ENCODE measurements at regions not wholly inside any gene's neighbourhood (a gene's known extent, or its start where the extent isn't known, plus 50 kb on each side); places are given as distances from the start of the nearest gene placed in this dataset.
"Not testable (repeated sequence)": the region's sequence is repeated elsewhere in the genome, so short reads cannot be mapped to it uniquely, and the experiment has no call there.

DNA sequence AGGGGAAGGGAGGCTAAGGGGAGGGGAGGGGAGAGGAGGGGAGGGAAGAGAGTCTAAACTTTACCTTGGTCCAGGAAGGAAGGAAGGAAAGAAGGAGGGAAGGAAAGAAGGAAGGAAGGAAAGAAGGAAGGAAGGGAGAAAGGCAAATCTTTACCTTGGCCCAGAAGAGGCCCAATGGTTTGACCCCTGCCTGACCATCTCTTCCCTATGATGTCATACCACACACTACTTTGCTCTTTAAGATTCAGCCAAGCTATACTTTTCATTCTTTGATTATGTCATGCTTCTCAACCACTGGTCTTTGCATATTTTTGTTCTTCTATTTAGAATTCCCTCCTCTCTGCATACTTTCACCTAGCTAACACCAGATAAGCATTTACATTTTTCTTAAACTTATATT, 1077.5 kb downstream of the PCDH9 start:
- no peak for DNase-seq (ENCODE audit: low read depth)

DNA sequence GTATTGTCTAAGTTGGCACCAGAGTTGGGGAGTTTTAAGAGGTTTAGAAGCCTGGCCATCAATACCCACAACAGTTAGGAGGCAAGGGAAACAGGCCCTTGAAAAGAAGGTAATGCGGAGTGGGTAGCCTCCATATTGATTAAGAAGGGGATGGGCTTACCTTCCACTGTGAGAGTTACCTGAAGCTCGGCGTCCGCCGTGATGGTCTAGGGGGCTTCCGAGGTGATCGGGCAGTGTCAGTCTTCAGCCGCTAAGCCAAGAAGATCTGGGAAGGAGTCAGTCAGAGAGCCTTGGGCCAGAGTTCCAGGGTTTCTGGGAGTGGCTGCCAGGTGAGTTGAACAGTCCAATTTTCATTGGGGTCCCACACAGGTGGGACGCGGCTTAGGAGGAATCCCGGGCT, 1085.8 kb downstream of the PCDH9 start:
- not testable (repeated sequence) for DNase-seq (ENCODE audit: low read depth)

DNA sequence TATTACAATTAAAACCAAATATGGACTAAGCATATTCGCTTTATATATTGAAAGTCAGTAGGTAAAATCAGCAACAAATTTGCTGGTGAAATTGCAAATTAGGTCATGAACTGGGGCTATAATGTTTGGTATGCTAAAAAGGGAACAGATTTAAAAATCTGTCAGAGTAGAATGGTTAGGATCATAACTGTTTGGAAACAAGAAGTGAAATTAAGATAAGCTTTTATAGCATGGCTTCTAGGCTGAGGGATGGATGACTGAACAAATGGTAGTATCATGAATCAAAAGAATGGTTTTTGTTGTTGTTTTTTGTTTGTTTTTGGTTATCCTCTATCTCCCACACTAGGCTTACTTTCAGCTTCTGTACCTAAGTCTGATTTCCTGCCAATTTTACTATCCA, 1090.4 kb downstream of the PCDH9 start:
- DNase-seq (ENCODE audit: low read depth), result no peak

DNA sequence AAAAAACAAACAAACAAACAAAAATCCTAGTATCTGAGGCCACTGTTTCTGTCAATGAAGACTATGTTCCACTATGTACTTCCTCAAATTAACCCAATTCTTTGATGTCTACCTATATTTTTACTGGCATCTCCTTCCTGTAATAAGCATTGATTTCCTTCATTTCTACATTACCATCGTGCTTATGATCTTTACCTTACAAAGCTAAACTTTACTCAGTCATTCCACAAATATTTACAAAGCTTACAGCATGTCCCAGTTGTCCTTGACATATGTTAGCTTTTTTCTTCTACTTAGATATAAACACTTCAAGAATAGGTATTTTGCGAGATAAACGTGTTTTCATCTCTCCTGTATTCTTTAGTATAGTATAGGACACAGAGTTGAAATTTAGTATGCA, 1090.9 kb downstream of the PCDH9 start:
- DNase-seq (ENCODE audit: low read depth), result no peak

DNA sequence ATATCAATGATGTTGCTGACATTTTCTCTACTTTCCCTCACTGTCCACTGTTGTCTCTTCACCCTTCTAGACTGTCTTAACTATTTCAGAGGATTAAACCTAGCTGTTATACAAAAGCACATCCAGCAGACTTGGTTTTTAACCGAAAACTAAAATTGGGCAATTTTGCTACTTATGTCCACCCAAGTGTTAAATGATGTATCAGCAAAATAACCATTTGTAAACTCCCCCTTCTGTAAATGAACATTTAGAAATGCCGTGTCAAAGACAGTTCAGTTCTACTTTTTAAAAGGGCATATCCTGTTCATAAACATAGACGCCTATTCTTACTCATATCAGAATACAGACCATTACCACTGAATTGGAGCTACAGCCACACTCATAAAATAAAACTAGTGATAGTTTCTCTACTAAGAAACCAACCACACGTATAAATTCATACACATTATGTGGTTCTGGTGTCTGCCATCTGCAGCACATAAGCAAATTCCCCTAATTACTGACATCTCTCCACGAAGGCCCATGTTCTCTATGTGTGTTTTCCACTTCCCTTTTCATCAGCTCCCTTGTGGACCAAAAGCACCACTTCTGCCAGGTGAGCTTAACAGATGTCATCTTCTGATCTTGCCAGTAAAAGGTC, 1091.8 kb downstream of the PCDH9 start:
- DNase-seq (ENCODE audit: low read depth), result no peak

DNA sequence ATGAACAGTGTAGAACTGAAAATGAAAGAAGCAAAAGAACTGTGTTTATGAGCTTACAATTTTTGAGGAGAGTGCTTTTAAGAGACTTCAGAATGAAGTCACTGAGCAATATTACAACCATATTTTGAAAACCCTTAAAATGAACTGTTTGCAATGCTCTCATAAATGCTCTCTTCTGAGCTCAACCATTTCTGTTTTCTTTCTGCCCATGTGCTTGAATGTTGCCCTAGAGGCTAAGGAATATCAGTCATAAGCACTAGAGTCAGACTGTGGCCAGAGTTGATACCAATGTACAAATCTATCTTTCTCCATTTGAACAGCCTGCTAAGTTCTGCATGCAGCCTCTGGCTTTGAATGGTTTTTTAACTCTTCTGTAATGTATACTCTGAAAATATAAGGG, 1092.8 kb downstream of the PCDH9 start:
- no peak for DNase-seq (ENCODE audit: low read depth)

DNA sequence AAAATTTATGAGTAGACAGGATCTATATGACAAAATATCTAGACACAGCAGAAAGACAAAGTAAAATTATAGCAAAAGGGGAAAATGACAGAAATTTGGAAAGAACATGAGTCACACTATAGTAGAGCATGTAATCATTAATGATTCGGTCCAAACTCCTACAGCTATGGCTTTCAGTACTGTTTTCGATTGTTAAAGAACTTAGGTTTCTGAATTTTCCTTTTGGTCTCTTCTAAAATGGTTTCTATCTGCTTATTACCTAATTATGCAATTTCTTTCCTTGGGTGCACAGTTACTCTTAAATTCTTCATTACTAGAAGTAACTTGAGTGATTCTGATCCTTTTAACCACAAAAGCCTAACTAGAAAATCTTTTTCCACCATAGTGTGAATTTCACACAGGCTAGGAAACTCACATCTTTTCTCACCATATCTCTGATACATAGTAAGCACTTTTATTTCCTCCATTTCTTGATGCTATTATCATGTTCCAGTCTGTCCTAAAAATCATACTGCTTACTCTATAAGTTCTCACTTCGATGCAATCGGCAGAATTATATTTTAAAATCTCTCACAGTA, 1101.4 kb downstream of the PCDH9 start:
- no peak for DNase-seq (ENCODE audit: low read depth)

DNA sequence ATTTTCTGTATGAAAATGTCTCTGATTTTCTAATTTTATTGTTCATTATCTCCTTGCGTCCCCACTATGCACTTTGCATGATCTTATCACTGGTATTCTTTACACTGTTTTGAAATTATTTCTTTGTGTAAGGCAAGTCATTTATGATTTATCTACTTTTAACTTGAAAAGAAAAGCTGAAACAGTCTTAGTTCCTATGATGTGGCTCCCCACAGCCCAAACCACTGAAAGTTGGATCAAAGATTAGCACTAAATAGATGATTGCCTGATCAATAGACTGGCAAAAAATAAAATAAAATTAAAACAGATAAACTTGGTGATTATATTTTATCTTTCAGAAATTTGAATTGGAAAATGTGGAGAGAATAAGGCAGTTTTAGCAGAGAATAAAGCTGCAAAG, 1101.9 kb downstream of the PCDH9 start:
- no peak for DNase-seq (ENCODE audit: low read depth)

DNA sequence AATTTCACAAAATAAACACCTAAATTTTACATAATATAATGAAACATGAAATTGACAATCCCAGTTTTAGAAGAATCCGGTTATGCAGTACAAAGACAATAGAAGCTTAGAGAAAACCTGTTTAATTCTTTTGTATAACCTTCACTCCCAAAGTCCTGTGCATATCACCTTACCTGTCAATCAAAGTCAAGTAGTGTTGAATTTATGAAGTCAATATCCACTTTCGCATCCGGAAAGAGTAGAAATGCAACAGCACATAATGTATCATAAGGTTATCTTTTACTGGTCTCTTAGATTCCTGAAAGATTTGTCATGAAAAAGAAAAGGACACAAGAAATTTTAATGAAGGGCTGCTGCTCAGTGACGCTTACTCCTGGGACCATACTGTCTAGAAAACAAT, 1112.6 kb downstream of the PCDH9 start:
- no peak for DNase-seq (ENCODE audit: low read depth)

DNA sequence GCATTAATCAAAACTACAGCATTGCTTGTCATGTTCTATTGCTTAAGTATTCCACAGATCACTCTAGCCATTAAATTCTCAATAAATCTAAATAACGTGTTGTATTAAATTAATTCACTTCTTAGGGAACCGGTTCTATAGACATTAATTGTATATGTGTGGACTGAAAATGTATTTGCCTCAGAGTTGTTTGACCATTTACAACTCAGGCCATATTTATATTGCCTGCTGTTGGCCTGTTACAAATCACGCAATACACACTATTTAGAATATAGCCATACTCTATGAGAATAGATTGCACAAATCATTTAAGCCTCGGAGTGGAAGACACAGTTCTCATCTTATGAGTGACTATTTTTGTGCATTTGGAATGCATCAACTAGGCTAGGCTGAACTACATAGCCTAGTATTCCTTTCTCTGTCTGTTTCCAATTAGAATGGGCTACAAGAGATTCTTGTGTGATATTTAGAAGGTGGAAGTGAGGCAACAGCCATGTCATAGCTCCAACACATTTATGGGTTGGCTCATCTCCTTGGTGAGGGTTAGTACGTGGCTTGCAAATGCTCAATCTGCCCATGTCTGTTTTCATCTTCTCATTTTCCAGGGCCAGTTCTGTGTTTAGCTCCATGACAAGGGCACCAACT, 1116.1 kb downstream of the PCDH9 start:
- no peak for DNase-seq (ENCODE audit: low read depth)

DNA sequence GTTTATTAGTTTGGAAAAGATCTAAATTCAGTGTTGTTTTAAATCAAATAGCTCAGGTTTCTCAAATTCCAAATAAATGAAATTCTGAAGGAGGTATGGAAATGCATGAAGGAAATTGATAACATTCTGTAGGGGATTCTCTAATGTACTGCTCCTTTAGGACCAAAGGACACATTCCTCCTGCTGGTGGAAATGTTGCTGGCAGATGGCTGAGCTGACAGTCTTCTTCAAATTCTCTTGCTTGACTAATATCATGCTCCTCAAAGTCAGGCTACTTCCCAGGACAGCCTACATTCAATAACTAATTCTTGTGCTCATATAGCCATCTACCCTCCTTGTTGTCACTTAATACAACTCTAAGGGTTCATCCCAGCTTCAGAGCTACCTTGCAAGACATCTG, 1118.5 kb downstream of the PCDH9 start:
- DNase-seq (ENCODE audit: low read depth), result no peak

DNA sequence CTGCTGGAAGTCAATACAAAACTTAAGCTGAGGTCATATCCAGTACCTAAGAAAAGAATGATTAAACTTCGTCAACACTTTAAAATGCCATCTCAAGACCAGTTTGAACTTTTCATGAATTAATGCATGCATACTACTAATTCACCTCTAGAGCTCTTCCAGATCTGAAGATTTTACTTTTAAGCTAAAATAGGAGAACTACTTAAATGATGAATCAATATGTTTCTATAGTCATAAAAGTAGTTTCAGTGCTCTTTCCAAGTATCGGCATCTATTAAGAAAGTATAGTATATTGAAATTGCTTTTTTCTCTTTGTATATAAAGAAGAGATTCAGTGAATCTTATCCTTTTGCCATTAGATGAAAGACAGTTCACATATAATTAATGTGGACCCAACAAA, 1123.9 kb downstream of the PCDH9 start:
- no peak for DNase-seq (ENCODE audit: low read depth)

DNA sequence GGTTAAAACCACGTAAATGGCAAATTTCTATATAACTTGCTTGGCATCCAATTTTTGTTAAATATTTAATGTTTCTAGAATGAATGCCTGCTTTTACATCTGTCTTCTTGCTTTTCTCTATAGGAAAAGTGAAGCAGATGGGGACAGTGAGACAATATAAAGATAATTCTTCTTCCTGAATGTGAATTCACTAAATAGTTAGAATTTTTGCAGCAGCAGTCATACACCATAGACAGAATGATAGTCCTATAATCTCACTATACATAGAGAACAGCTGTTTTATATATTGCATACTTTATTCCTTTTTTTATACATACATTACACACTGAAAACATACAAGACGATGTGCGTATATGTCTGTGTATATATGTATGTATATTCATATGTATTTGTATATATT, 1127.3 kb downstream of the PCDH9 start:
- DNase-seq (ENCODE audit: low read depth), result no peak

DNA sequence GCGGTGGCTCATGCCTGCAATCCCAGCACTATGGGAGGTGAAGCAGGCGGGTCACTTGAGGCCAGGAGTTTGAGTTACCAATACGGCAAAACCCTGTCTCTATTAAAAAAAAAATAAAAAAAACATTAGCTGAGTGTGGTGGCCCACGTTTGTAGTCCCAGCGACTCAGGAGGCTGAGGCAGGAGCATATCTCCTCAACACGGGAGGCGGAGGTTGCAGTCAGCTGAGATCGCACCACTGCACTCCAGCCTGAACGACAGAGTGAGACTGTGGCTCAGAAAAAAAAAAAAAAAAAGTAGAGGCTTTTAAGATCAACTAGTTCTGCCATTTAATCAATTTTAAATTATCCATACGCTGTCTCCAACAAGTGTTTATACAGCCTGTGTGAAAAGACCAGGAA, 1130.3 kb downstream of the PCDH9 start:
- DNase-seq (ENCODE audit: low read depth), result no peak

DNA sequence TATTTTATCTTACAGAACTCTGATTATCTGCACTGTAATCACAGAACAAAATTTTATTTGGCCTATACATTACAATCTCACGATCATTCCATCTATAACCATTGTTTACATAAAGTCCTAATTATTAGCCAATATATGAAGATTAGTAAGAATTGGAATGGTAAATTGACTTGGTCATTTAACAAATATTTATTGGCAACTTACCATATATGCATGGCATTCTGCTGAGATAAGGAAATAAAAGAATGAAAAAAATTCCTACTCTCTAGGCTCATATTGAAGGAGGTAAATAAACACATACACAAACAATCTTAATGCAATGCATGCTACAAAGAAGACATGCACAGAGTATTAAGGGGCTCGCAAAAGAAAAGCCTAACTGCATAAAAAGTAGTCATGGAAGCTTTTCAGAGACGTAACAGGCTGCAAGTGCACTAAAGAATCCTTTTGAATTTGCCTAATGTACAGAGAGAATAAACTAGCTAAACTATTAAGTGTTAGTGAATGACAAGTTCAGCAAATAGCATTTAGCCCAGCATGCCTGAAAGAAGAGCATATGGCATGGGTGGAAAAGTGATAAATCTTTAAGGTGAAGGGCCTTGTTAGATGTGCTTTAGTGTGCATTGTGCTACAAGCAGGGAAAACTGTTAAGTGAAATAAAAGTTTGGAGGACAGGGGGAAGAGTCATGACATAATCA, 1131.1 kb downstream of the PCDH9 start:
- no peak for DNase-seq (ENCODE audit: low read depth)

DNA sequence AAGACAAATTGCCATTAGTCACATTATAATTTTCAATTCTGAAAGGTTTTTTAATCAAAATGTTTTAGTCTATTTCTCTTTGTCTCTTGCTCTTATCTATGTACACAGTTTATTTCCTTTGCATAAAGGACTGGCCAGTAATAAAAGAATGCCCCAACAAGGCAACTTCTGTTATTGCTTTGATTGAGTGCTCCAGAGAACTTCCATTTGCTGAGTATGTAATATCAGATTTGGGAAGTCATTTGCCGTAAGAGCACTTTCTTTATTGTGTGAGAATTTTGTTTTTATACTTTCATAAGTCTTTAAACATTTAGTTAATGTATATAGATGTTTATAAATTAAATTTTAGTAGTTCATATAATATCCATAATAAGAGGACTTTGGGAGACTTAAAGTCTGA, 1140.4 kb downstream of the PCDH9 start:
- DNase-seq (ENCODE audit: low read depth), result no peak

DNA sequence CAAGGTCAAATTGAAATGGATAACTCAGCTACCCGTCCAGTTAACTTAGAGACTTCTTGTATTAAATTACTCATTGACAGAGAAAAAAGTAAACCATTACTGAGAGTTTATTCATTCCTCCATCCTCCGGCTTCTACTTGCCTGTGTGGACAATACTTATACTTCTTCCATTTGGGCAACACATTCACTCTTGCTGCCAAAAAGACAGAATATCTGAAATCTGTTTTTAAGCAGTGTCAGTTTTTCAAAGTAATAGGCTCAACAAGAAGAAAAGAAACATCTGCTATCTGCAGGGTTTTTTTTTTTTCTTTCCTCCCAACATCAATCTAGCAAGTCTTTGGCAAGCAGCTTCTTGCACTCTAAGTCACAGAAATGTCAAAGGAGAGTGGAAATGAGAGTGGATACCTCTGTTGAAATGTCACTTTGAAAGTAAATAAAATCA, 1142.8 kb downstream of the PCDH9 start:
- DNase-seq (ENCODE audit: low read depth), result no peak

DNA sequence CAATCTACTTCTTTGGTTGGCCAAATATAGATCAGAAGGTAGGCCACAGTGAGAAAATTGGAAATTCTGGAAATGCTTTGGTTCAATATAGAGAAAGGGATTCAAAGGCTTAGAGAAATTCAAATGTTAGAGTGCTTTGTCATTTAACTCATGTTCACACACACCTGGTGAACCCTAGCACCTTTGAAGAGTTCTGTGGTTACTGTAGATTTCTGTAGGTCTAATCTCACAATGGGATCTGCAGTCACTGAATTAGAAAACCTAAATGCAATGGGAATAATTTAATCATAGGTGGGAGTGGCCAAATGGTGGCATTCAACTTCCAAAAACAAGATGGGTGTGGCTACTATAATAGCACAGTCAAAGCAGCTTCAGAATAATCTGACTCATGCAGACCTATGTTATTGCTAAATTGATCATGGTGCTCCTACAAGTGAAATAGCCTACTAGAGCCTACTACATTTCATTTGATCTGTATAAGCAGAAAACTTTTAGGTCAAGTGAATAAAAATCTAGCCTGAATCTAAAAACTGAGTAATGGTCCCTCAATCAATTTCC, 1152.9 kb downstream of the PCDH9 start:
- no peak for DNase-seq (ENCODE audit: low read depth)

DNA sequence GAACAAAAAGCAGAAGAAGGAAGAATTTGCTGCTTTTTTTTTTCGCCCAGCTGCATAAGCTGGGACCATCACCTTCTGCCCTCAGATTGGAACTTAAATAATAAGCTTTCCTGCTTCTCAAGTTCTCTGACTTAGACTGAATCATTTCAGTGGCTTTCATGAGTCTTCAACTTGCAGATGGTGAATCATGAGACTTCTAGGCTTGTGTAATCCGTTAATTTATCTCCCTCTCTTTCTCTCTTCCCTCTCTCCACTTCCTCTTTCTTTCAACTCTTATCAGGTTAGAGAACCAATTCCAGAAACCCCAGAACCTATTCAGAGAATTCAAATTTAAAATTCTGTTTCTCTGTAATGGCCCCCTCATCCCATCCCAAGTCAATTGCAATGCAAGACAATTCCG, 1153.7 kb downstream of the PCDH9 start:
- DNase-seq (ENCODE audit: low read depth), result no peak

DNA sequence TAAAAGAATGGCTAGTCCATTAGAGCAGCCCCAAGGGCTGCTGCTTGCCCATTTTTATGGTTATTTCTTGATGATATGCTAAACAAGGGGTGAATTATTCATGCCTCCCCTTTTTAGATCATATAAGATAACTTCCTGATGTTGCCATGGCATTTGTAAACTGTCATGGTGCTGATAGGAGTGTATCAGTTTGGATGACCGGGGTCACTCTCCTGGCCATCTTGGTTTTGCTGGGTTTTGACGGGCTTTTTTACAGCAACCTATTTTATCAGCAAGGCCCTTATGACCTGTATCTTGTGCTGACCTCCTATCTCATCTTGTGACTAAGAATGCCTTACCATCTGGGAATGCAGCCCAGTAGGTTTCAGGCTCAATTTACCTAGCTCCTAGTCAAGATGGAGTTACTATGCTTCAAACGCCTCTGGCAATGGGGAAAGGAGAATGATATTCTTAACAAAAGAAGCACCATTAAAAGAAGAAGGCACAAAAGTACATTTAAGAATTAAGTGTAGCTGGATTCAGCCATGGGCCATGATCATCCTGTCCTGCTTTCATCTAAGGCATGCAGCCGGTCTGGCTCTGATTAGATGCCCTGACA, 1156.0 kb downstream of the PCDH9 start:
- no peak for DNase-seq (ENCODE audit: low read depth)

DNA sequence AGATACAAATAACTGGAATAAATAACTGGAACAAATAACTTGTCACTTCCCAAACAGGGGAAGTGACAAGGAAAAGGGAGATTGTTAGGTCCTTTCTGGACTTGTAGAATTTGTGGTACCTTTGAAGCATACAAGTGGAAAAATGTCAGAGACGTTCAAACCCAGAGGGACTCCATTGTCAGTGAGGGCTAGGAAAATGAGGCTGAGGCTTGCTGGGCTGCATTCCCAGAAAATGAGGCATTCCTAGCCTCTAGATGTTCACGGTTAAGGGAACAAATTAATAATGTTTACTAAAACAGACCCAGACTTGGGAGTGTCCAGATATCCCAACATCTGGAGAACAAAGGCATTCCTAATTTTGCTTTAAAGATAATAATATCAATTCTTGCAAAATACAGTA, 1158.0 kb downstream of the PCDH9 start:
- DNase-seq (ENCODE audit: low read depth), result not testable (repeated sequence)

DNA sequence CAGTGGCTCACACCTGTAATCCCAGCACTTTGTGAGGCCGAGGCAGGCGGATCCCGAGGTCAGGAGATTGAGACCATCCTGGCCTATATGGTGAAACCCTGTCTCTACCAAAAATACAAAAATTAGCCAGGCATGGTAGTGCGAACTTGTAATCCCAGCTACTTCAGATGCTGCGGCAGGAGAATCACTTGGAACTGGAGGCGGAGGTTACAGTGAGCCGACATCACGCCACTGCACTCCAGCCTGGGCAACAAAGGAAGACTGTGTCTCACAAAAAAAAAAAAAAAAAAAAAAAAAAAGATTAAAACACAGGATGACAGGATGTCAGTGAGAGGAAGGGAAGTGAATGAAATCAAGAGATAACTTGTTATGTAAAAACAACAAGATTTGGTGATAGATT, 1158.5 kb downstream of the PCDH9 start:
- no peak for DNase-seq (ENCODE audit: low read depth)
